ENCODE measurements at regions not wholly inside any gene's neighbourhood (a gene's known extent, or its start where the extent isn't known, plus 50 kb on each side); places are given as distances from the start of the nearest gene placed in this dataset.

- H3K9me3 ChIP-seq, result no peaks in the 10 kb centered on the region
- H3K27me3 ChIP-seq, result no peaks in the 10 kb centered on the region
- H3K4me1 ChIP-seq, result no peaks in the 10 kb centered on the region
- no peaks in the 10 kb centered on the region for H3K36me3 ChIP-seq
- no peak overlapping the region for H3K4me3 ChIP-seq (replicated peaks in 1 of 3)
- 56 to 68% methylated on average over 2 of the region's 2 CpGs for WGBS, 2 donors
- intact Hi-C loops (cut with DNase I), result no loop called here
- TF ChIP-seq CTCF (IDR thresholded peaks at IDR 0.05) (no peak), POLR2A (IDR thresholded peaks at IDR 0.05) (no peak)
- no peak overlapping the region for H3K27ac ChIP-seq
- no peak for DNase-seq
Observed at GRCh38 chr21:38888991-38889561, 83.3 kb downstream of the ETS2 start.

DNA sequence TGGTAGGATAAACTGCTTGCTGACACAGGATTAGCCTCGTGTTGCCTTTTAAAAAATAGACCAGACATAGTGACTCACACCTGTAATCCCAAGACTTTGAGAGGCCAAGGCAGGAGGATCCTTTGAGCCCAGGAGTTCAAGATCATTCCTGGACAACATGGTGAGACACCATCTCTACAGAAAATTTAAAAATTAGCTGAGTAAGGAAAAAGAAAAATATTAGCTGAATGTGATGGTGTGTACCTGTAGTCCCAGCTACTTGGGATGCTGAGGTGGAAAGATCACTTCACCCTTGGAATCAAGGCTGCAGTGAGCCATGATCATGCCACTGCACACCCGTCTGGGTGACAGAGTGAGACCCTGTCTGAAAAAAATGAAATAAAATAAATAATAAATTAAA is 82.0 kb downstream of the ETS2 start:
- intact Hi-C loops (cut with DNase I), result no loop called here
- WGBS, 2 donors, result 96 to 99% methylated on average over 2 of the region's 2 CpGs

GRCh38 chr21:38887062-38887686 is 81.4 kb downstream of the ETS2 start:
- TF ChIP-seq POLR2A (IDR thresholded peaks at IDR 0.05) (no peak), CTCF (IDR thresholded peaks at IDR 0.05) (no peak)
- H3K4me3 ChIP-seq (replicated peaks in 1 of 3), result no peak overlapping the region
- 84 to 87% methylated on average over 5 of the region's 5 CpGs for WGBS, 2 donors
- intact Hi-C loops (cut with DNase I), result no loop called here
- no peaks in the 10 kb centered on the region for H3K36me3 ChIP-seq
- H3K27ac ChIP-seq, result no peak overlapping the region
- no peaks in the 10 kb centered on the region for H3K4me1 ChIP-seq
- H3K9me3 ChIP-seq, result no peaks in the 10 kb centered on the region
- no peaks in the 10 kb centered on the region for H3K27me3 ChIP-seq
- DNase-seq, result no peak

More for the DNA sequence above, 82.0 kb downstream of the ETS2 start:
- Histone ChIP-seq H3K27me3 (no peaks in the 10 kb centered on the region), H3K4me1 (no peaks in the 10 kb centered on the region), H3K4me3 (replicated peaks in 1 of 3) (no peak overlapping the region), H3K9me3 (no peaks in the 10 kb centered on the region), H3K27ac (no peak overlapping the region), H3K36me3 (no peaks in the 10 kb centered on the region)
- no peak for DNase-seq
- no peak for TF ChIP-seq POLR2A (IDR thresholded peaks at IDR 0.05)
- TF ChIP-seq CTCF (IDR thresholded peaks at IDR 0.05), result no peak

- intact Hi-C loops (cut with DNase I), result no loop called here
- no peak for DNase-seq
- Histone ChIP-seq H3K4me3 (replicated peaks in 1 of 3) (no peak overlapping the region), H3K4me1 (no peaks in the 10 kb centered on the region), H3K27me3 (no peaks in the 10 kb centered on the region), H3K27ac (no peak overlapping the region), H3K36me3 (no peaks in the 10 kb centered on the region), H3K9me3 (no peaks in the 10 kb centered on the region)
- WGBS, 2 donors, result 92 to 100% methylated on average over 1 of the region's 1 CpG
- no peak for TF ChIP-seq POLR2A (IDR thresholded peaks at IDR 0.05)
- TF ChIP-seq CTCF (IDR thresholded peaks at IDR 0.05), result no peak
Observed at GRCh38 chr21:38885909-38886308, 80.2 kb downstream of the ETS2 start.

DNA sequence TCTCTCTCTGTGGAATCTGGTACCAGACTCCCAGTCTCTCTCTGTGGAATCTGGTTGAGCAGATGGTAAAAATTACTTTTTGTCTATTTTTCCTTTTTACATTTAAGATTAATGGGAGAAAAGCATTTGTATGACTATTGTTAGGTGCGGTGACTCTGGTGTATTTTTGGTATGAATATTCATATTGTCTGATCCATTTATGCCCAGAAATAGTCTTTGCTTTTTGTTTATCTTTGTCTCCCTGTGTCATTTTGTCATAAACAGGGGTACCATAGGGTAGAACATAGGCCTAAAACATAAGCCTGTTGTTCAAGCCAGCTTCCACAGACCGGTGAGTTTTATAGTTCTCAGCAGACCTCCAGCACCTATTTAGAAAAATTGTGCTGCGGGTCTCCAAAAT is 78.7 kb downstream of the ETS2 start:
- intact Hi-C loops (cut with DNase I), result no loop called here
- Histone ChIP-seq H3K27ac (no peak overlapping the region), H3K27me3 (no peaks in the 10 kb centered on the region), H3K4me1 (no peaks in the 10 kb centered on the region), H3K4me3 (replicated peaks in 1 of 3) (no peak overlapping the region), H3K36me3 (no peaks in the 10 kb centered on the region), H3K9me3 (no peaks in the 10 kb centered on the region)
- 72 to 96% methylated on average over 3 of the region's 3 CpGs for WGBS, 2 donors
- TF ChIP-seq CTCF (IDR thresholded peaks at IDR 0.05), result no peak
- no peak for DNase-seq
